Esophagus muscularis mucosa (tissue), 4 donors: ENCODE measurements at regions not wholly inside any gene's neighbourhood (a gene's known extent, or its start where the extent isn't known, plus 50 kb on each side); places are given as distances from the start of the nearest gene placed in this dataset.

Experiments used
- EP300 ChIP-seq: sonication (generic); formaldehyde crosslinking; IDR thresholded peaks from one replicate; pipeline ENCODE4 v1.6.1; 2017; ENCODE audit warnings: antibody characterized with exemption
- POLR2A ChIP-seq: fragments of 450-650 bp; IDR thresholded peaks from one replicate; pipeline ENCODE4 v1.6.1; 2017; ENCODE audit warnings: antibody characterized with exemption, moderate library complexity, mild to moderate bottlenecking, low read depth
- POLR2AphosphoS5 ChIP-seq, 2 donors: sonication (generic); formaldehyde crosslinking; IDR thresholded peaks; one replicate each; pipeline ENCODE4 v1.6.1; 2017; ENCODE audit warnings: antibody characterized with exemption in 2 of 2
- TF ChIP-seq, protein P1 (sequence below), 3 experiments: fragments of 200-600 bp in 2 of 3; fragments of 450-650 bp in 1 of 3; sonication (generic) in 2 of 3; IDR thresholded peaks; one replicate each; pipeline ENCODE4 v1.5.1; 2017 to 2019; ENCODE audit warnings: antibody characterized with exemption in 3 of 3, mild to moderate bottlenecking in 2 of 3, moderate library complexity in 1 of 3

DNA sequence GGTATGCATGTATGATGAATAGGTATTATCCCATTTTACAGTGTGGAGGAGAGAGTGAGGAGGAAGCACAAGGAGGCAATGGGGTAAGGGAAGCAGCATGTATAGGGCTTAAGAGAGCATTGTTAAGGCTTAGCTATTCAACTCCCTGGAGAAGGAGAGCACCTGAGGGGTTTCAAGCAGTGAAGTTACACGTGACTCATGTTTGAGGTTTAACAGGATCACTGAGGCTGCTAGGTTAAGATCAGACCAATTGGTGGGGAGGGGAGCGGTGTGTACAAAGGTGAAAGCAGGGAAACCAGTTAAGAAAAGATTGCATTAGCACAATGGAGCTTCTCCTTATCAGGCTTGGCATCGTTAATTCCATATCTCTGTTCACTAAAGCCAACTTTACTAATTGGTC, 64.4 kb upstream of the NHSL1 start:
- TF ChIP-seq, protein P1, sequence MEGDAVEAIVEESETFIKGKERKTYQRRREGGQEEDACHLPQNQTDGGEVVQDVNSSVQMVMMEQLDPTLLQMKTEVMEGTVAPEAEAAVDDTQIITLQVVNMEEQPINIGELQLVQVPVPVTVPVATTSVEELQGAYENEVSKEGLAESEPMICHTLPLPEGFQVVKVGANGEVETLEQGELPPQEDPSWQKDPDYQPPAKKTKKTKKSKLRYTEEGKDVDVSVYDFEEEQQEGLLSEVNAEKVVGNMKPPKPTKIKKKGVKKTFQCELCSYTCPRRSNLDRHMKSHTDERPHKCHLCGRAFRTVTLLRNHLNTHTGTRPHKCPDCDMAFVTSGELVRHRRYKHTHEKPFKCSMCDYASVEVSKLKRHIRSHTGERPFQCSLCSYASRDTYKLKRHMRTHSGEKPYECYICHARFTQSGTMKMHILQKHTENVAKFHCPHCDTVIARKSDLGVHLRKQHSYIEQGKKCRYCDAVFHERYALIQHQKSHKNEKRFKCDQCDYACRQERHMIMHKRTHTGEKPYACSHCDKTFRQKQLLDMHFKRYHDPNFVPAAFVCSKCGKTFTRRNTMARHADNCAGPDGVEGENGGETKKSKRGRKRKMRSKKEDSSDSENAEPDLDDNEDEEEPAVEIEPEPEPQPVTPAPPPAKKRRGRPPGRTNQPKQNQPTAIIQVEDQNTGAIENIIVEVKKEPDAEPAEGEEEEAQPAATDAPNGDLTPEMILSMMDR (IDR thresholded peaks at IDR 0.05): no peak
- TF ChIP-seq EP300: no peak
- TF ChIP-seq POLR2A: no peak
- no peak for TF ChIP-seq POLR2AphosphoS5 (IDR thresholded peaks at IDR 0.05)
